GM12872 (cell line): ENCODE measurements at regions not wholly inside any gene's neighbourhood (a gene's known extent, or its start where the extent isn't known, plus 50 kb on each side); places are given as distances from the start of the nearest gene placed in this dataset.

Source experiments
- CTCF ChIP-seq: IDR thresholded peaks from 3 replicates; pipeline ENCODE4 v1.5.1; 2011; ENCODE audit warnings: low read depth, mild to moderate bottlenecking, low read length, moderate library complexity; ENCODE audit not compliant: insufficient read depth

- no peak for TF ChIP-seq CTCF
Observed at GRCh38 chr14:34184126-34184525, 233.3 kb upstream of the EGLN3 start.

- TF ChIP-seq CTCF, result no peak
Observed at GRCh38 chr14:34183478-34183877, 232.6 kb upstream of the EGLN3 start.

GRCh38 chr14:34181338-34181737, 230.5 kb upstream of the EGLN3 start:
- TF ChIP-seq CTCF, result no peak

GRCh38 chr14:34180869-34181268, 230.0 kb upstream of the EGLN3 start:
- TF ChIP-seq CTCF, result no peak

GRCh38 chr14:34180434-34180833, 229.6 kb upstream of the EGLN3 start:
- TF ChIP-seq CTCF, result no peak

GRCh38 chr14:34179727-34180126, 228.9 kb upstream of the EGLN3 start:
- TF ChIP-seq CTCF, result no peak

- no peak for TF ChIP-seq CTCF
Observed at GRCh38 chr14:34177466-34177865, 226.6 kb upstream of the EGLN3 start.

GRCh38 chr14:34175574-34175973, 224.7 kb upstream of the EGLN3 start:
- TF ChIP-seq CTCF, result no peak
